ENCODE measurements at regions not wholly inside any gene's neighbourhood (a gene's known extent, or its start where the extent isn't known, plus 50 kb on each side); places are given as distances from the start of the nearest gene placed in this dataset.

- no peak for TF ChIP-seq ZIC2 (tag by site-specific recombination; IDR thresholded peaks at IDR 0.05)
Measured at GRCh38 chr4:175048111-175048784, 130.1 kb downstream of the ADAM29 start (continued).

- no peaks in the 10 kb centered on the region for H3K36me3 ChIP-seq (ENCODE audit: control insufficient read depth in 2 of 2, insufficient read depth in 1 of 2, low read length in 2 of 2)
- no peaks in the 10 kb centered on the region for H3K4me1 ChIP-seq (ENCODE audit: control insufficient read depth, insufficient read depth, low read length)
- POLR2A ChIA-PET = no interaction called here
- H3K4me3 ChIP-seq (ENCODE audit: low read depth, low read length) = no peak overlapping the region
- H3K27ac ChIP-seq (ENCODE audit: extremely low read depth, low read depth, low read length) = no peak overlapping the region
- H3K9me3 ChIP-seq (ENCODE audit: control insufficient read depth, insufficient read depth, low read depth, low read length) = no peaks in the 10 kb centered on the region
- CTCF ChIA-PET = interaction anchor here (0.6 kb wide), 1 partner anchor 793 kb away, joined by 3 read pairs; no protein-coding TSS in a partner anchor
- no peak for TF ChIP-seq ZNF621 (tag by site-specific recombination; IDR thresholded peaks at IDR 0.05)
- TF ChIP-seq, protein P1, sequence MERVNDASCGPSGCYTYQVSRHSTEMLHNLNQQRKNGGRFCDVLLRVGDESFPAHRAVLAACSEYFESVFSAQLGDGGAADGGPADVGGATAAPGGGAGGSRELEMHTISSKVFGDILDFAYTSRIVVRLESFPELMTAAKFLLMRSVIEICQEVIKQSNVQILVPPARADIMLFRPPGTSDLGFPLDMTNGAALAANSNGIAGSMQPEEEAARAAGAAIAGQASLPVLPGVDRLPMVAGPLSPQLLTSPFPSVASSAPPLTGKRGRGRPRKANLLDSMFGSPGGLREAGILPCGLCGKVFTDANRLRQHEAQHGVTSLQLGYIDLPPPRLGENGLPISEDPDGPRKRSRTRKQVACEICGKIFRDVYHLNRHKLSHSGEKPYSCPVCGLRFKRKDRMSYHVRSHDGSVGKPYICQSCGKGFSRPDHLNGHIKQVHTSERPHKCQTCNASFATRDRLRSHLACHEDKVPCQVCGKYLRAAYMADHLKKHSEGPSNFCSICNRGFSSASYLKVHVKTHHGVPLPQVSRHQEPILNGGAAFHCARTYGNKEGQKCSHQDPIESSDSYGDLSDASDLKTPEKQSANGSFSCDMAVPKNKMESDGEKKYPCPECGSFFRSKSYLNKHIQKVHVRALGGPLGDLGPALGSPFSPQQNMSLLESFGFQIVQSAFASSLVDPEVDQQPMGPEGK (tag by site-specific recombination; IDR thresholded peaks at IDR 0.05) = no peak
- TF ChIP-seq TSHZ1 (tag by site-specific recombination; IDR thresholded peaks at IDR 0.05; ENCODE audit: borderline replicate concordance) = no peak
- TF ChIP-seq ZNF121 (tag by site-specific recombination; IDR thresholded peaks at IDR 0.05) = no peak
Measured at GRCh38 chr4:175048906-175049305, 130.7 kb downstream of the ADAM29 start.

DNA sequence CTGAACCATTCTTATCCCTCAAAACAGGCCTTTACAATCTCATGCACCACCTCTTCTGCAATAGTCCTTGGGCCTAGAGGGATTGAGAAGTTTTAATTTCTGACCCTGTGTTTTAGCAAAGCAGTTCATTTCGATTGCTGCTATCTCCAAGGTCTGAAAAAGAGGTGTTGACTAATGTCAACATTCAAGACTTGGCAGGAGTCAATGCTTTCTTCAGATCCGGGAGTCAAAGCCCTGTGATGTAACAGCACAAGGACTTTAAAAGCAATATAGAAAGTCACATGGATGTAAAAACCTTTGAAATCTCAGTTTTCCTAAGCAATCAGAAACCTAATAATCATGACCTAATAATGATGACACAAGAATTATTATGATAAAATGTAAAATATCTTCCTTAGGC, 133.8 kb downstream of the ADAM29 start:
- H3K9me3 ChIP-seq (ENCODE audit: control insufficient read depth, insufficient read depth, low read depth, low read length) = no peaks in the 10 kb centered on the region
- H3K4me1 ChIP-seq (ENCODE audit: control insufficient read depth, insufficient read depth, low read length) = no peaks in the 10 kb centered on the region
- ChIA-PET POLR2A (no interaction called here), CTCF (no interaction called here)
- H3K27ac ChIP-seq (ENCODE audit: extremely low read depth, low read depth, low read length) = no peak overlapping the region
- H3K4me3 ChIP-seq (ENCODE audit: low read depth, low read length) = no peak overlapping the region
- TF ChIP-seq SP2 (tag by site-specific recombination; IDR thresholded peaks at IDR 0.05) (no peak), YY2 (tag by site-specific recombination; IDR thresholded peaks at IDR 0.05) (no peak)
- no peaks in the 10 kb centered on the region for H3K36me3 ChIP-seq (ENCODE audit: control insufficient read depth in 2 of 2, insufficient read depth in 1 of 2, low read length in 2 of 2)

GRCh38 chr4:175054980-175055379, 136.8 kb downstream of the ADAM29 start:
- Histone ChIP-seq H3K4me3 (ENCODE audit: low read depth, low read length) (no peak overlapping the region), H3K4me1 (ENCODE audit: control insufficient read depth, insufficient read depth, low read length) (no peaks in the 10 kb centered on the region), H3K9me3 (ENCODE audit: control insufficient read depth, insufficient read depth, low read depth, low read length) (no peaks in the 10 kb centered on the region), H3K36me3 (ENCODE audit: control insufficient read depth in 2 of 2, insufficient read depth in 1 of 2, low read length in 2 of 2) (no peaks in the 10 kb centered on the region), H3K27ac (ENCODE audit: extremely low read depth, low read depth, low read length) (no peak overlapping the region)
- ChIA-PET CTCF (interaction anchor here (0.9 kb wide), 1 partner anchor 23 kb away, joined by 3 read pairs; no protein-coding TSS in a partner anchor), POLR2A (no interaction called here)
- TF ChIP-seq ZNF366 (tag by site-specific recombination; conservative IDR thresholded peaks at IDR 0.05) = no peak
- no peak for TF ChIP-seq ZNF23 (tag by site-specific recombination; IDR thresholded peaks at IDR 0.05; ENCODE audit: borderline replicate concordance)
- no peak for TF ChIP-seq ZNF10 (tag by site-specific recombination; IDR thresholded peaks at IDR 0.05)
- TF ChIP-seq, protein P2, sequence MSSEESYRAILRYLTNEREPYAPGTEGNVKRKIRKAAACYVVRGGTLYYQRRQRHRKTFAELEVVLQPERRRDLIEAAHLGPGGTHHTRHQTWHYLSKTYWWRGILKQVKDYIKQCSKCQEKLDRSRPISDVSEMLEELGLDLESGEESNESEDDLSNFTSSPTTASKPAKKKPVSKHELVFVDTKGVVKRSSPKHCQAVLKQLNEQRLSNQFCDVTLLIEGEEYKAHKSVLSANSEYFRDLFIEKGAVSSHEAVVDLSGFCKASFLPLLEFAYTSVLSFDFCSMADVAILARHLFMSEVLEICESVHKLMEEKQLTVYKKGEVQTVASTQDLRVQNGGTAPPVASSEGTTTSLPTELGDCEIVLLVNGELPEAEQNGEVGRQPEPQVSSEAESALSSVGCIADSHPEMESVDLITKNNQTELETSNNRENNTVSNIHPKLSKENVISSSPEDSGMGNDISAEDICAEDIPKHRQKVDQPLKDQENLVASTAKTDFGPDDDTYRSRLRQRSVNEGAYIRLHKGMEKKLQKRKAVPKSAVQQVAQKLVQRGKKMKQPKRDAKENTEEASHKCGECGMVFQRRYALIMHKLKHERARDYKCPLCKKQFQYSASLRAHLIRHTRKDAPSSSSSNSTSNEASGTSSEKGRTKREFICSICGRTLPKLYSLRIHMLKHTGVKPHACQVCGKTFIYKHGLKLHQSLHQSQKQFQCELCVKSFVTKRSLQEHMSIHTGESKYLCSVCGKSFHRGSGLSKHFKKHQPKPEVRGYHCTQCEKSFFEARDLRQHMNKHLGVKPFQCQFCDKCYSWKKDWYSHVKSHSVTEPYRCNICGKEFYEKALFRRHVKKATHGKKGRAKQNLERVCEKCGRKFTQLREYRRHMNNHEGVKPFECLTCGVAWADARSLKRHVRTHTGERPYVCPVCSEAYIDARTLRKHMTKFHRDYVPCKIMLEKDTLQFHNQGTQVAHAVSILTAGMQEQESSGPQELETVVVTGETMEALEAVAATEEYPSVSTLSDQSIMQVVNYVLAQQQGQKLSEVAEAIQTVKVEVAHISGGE (tag by site-specific recombination; conservative IDR thresholded peaks at IDR 0.05; ENCODE audit: low read depth) = no peak
- no peak for TF ChIP-seq SETDB1 (IDR thresholded peaks at IDR 0.05; ENCODE audit: insufficient read length, low read length)
- no peak for TF ChIP-seq ZNF391 (tag by site-specific recombination; IDR thresholded peaks at IDR 0.05; ENCODE audit: borderline replicate concordance, low read depth)
- no peak for TF ChIP-seq TRIM28 (IDR thresholded peaks at IDR 0.05; ENCODE audit: borderline replicate concordance, low read length)
- TF ChIP-seq ZNF211 (tag by site-specific recombination; IDR thresholded peaks at IDR 0.05; ENCODE audit: low read depth) = no peak
- no peak for TF ChIP-seq ZNF335 (tag by site-specific recombination; conservative IDR thresholded peaks at IDR 0.05)
- no peak for TF ChIP-seq TSHZ1 (tag by site-specific recombination; IDR thresholded peaks at IDR 0.05; ENCODE audit: borderline replicate concordance)
- no peak for TF ChIP-seq ZNF548 (tag by site-specific recombination; IDR thresholded peaks at IDR 0.05)

All from HEK293 (cell line).